MCF 10A (cell line): ENCODE measurements at regions not wholly inside any gene's neighbourhood (a gene's known extent, or its start where the extent isn't known, plus 50 kb on each side); places are given as distances from the start of the nearest gene placed in this dataset.

Experiments used
- BruUV-seq: library from RNA; stranded (reverse); fragments of 400-500 nt; replicated peaks from 2 replicates; lab custom pipeline; 2021; lab: Mats Ljungman, UMichigan
- CTCF ChIA-PET: fragments of 300-600 bp; sonication (Branson Sonifier 250); formaldehyde crosslinking; extraction: SDS; loops from one replicate; lab custom pipeline; 2021; ENCODE audit warnings: antibody characterized with exemption, inconsistent platforms; lab: Yijun Ruan, JAX
- POLR2A ChIA-PET: fragments of 300-600, 350-650 bp; sonication (Branson Sonifier 250); formaldehyde crosslinking; extraction: SDS; loops from one replicate; lab custom pipeline; 2020; ENCODE audit warnings: antibody characterized with exemption, inconsistent platforms; lab: Yijun Ruan, JAX
- DNase-seq: peaks from one replicate; pipeline ENCODE4 v3.0.0-alpha.2; 2018; ENCODE audit not compliant: unreplicated experiment
- H3K27ac Mint-ChIP-seq: one replicate; pipeline ENCODE4 v1.8.0; 2022; ENCODE audit warnings: mild to moderate bottlenecking, low read depth, mixed read lengths; ENCODE audit not compliant: unreplicated experiment
- H3K27me3 Mint-ChIP-seq: one replicate; pipeline ENCODE4 v1.8.0; 2022; ENCODE audit warnings: mixed read lengths; ENCODE audit not compliant: insufficient read depth, unreplicated experiment
- H3K36me3 Mint-ChIP-seq: one replicate; pipeline ENCODE4 v1.8.0; 2022; ENCODE audit warnings: mild to moderate bottlenecking, moderate library complexity, mixed read lengths; ENCODE audit not compliant: insufficient read depth, unreplicated experiment
- H3K4me1 Mint-ChIP-seq: one replicate; pipeline ENCODE4 v1.8.0; 2022; ENCODE audit warnings: mixed read lengths; ENCODE audit not compliant: insufficient read depth, unreplicated experiment
- H3K4me3 Mint-ChIP-seq: one replicate; pipeline ENCODE4 v1.8.0; 2022; ENCODE audit warnings: mild to moderate bottlenecking, moderate library complexity, mixed read lengths; ENCODE audit not compliant: unreplicated experiment
- H3K9me3 Mint-ChIP-seq: one replicate; pipeline ENCODE4 v1.8.0; 2022; ENCODE audit warnings: mixed read lengths; ENCODE audit not compliant: unreplicated experiment
- CTCF ChIP-seq: fragments of 200-600 bp; IDR thresholded peaks from one replicate; pipeline ENCODE4 v1.8.0; 2022; ENCODE audit warnings: antibody characterized with exemption, mild to moderate bottlenecking; ENCODE audit not compliant: unreplicated experiment
- intact Hi-C: fragments of 100-400 bp; cut with micrococcal nuclease; formaldehyde crosslinking; loops from 2 replicates; pipeline ENCODE4 v1.14.1; 2022

GRCh38 chrX:43345166-43345565 lies 310.9 kb upstream of the MAOA start:
- ChIA-PET CTCF (interaction anchor here (0.8 to 1.9 kb wide), 3 partner anchors 10 to 212 kb away, joined by 3 to 4 read pairs (median 4); no protein-coding TSS in a partner anchor), POLR2A (interaction anchor here (0.7 kb wide), 1 partner anchor 207 kb away, joined by 3 read pairs; no protein-coding TSS in a partner anchor)
- TF ChIP-seq CTCF, result no peak
- intact Hi-C loops, result no loop called here
- no peaks in the 10 kb centered on the region for H3K9me3 Mint-ChIP-seq
- no peak overlapping the region for H3K4me3 Mint-ChIP-seq
- BruUV-seq, result no TSS peak
- H3K27me3 Mint-ChIP-seq, result peaks cover 92% of the 10 kb centered on the region
- DNase-seq, result no peak
- H3K27ac Mint-ChIP-seq, result no peak overlapping the region
- no peaks in the 10 kb centered on the region for H3K4me1 Mint-ChIP-seq
- no peaks in the 10 kb centered on the region for H3K36me3 Mint-ChIP-seq

- TF ChIP-seq CTCF, result peak; percentile 80
- Mint-ChIP-seq H3K4me3 (no peak overlapping the region), H3K36me3 (no peaks in the 10 kb centered on the region), H3K4me1 (no peaks in the 10 kb centered on the region), H3K9me3 (no peaks in the 10 kb centered on the region), H3K27ac (no peak overlapping the region), H3K27me3 (peaks cover 87% of the 10 kb centered on the region)
- no TSS peak for BruUV-seq
- CTCF ChIA-PET, result interaction anchor here (0.5 to 2.5 kb wide), 19 partner anchors 8 to 1362 kb away, joined by 3 to 47 read pairs (median 4); no protein-coding TSS in a partner anchor
- peak; percentile 70 for DNase-seq
- POLR2A ChIA-PET, result interaction anchor here (0.5 to 1.2 kb wide), 2 partner anchors 203 to 666 kb away, joined by 3 to 5 read pairs; no protein-coding TSS in a partner anchor
- intact Hi-C loops, result loop anchor here (1.0 kb wide), 2 partner anchors 208 to 401 kb away; no protein-coding TSS in a partner anchor
These were observed 306.7 kb upstream of the MAOA start for GRCh38 chrX:43349363-43349762.

DNA sequence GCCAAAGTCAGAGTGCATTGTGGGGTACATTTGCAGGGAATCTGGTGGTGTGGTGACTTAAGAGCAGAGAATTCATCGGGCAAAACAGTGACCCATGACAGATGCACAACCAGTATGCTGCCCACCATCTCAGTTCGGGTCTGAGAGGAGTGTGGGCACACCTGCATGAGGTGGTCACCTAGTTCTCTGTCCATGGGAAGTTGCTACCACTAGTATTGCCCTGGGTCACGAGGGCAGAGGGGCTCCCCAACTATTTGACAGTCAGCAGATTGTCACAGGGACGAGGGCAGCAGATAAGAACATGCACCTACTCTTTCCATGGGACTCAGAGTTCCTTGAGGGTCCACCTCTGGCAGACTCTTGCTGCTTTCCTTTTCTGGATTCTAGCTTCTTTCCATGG lies 305.2 kb upstream of the MAOA start:
- Mint-ChIP-seq H3K36me3 (no peaks in the 10 kb centered on the region), H3K9me3 (no peaks in the 10 kb centered on the region), H3K4me3 (no peak overlapping the region), H3K4me1 (no peaks in the 10 kb centered on the region), H3K27me3 (peaks cover 87% of the 10 kb centered on the region), H3K27ac (no peak overlapping the region)
- ChIA-PET CTCF (no interaction called here), POLR2A (no interaction called here)
- intact Hi-C loops, result no loop called here
- BruUV-seq, result no TSS peak
- no peak for DNase-seq
- no peak for TF ChIP-seq CTCF

DNA sequence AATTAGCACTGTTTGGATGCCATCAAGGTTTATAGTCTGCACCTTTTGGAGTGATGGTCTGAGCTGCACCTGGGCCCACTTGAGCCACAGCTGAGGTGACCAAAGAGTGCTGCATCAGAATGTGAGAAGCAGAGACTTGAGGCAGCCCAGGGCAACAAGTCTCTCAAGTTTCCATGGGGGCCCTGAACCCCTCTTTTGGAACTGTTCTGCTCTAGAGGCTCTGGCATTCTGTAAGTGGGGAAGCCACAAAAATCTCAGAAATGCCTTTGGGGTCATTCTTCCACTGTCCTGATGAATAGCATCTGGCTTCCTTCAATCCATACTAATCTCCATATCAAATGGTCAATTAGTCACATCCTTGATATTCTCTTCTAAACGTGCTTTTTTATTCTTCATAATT lies 298.4 kb upstream of the MAOA start:
- Mint-ChIP-seq H3K36me3 (no peaks in the 10 kb centered on the region), H3K27me3 (peaks cover 54% of the 10 kb centered on the region), H3K9me3 (no peaks in the 10 kb centered on the region), H3K4me3 (no peak overlapping the region), H3K27ac (no peak overlapping the region), H3K4me1 (no peaks in the 10 kb centered on the region)
- CTCF ChIA-PET, result no interaction called here
- no TSS peak for BruUV-seq
- intact Hi-C loops, result no loop called here
- POLR2A ChIA-PET, result no interaction called here
- no peak for TF ChIP-seq CTCF
- no peak for DNase-seq
